ENCODE measurements at regions not wholly inside any gene's neighbourhood (a gene's known extent, or its start where the extent isn't known, plus 50 kb on each side); places are given as distances from the start of the nearest gene placed in this dataset.
"Not testable (repeated sequence)": the region's sequence is repeated elsewhere in the genome, so short reads cannot be mapped to it uniquely, and the experiment has no call there.

DNA sequence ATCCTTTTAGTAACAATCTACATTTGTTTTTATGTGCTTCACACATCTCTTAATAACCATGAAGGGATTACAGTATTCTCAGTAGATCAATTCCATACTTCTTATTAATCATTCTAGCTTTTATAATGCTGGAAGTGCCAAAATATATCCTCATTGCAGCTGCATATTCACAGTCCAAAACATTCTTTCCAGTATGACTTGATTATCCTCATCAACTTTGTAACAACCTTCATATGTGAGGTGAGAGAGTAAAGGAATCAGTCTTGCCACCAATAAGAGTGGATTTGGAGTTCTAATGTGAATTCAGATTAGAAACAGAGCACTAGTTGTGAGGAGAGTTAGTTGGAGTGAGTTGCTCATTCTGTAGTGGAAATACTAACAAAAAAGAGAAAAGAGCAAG, 208.0 kb upstream of the SPRY2 start:
- DNase-seq = no peak

- no peak for DNase-seq
Observed at GRCh38 chr13:80547885-80548825, 207.2 kb upstream of the SPRY2 start.

GRCh38 chr13:80547341-80547740, 206.4 kb upstream of the SPRY2 start:
- DNase-seq = no peak

DNA sequence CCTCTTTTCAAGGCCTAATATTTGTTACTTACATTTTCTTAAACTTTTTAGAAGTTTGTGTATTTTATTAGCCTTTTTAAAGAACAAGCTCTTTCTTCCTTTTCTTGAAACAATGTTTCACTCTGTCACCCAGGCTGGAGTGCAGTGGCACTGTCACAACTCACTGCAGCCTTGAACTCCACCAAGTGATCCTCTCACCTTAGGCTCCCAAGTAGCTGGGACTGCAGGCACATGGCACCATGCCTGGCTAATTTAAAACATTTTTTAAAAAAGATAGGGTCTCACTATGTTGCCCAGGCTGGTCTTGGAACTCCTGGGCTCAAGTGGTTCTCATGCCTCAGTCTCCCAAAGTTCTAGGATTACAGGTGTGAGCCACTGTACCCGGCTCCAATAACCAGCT, 192.2 kb upstream of the SPRY2 start:
- no peak for DNase-seq

GRCh38 chr13:80530902-80531301, 190.0 kb upstream of the SPRY2 start:
- no peak for DNase-seq

- no peak for DNase-seq
Observed at GRCh38 chr13:80530191-80530590, 189.3 kb upstream of the SPRY2 start.

DNA sequence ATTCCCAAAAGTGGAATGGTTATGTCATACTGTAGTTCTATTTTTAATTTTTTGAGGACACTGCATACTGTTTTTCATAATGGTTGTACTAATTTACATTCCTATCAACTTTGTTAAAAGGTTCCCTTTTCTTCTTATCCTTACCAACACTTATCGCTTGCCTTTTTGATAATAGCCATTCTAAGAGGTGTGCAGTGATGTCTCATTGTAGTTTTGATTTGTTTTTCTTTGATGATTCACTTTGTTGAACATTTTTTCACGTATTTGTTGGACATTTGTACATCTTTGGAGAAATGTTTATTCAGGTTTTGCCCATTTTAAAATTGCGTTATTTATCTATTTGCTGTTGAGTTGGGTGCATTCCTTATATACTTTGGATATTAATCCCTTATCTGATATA, 188.8 kb upstream of the SPRY2 start:
- DNase-seq = no peak

GRCh38 chr13:80528733-80529132, 187.8 kb upstream of the SPRY2 start:
- no peak for DNase-seq

DNA sequence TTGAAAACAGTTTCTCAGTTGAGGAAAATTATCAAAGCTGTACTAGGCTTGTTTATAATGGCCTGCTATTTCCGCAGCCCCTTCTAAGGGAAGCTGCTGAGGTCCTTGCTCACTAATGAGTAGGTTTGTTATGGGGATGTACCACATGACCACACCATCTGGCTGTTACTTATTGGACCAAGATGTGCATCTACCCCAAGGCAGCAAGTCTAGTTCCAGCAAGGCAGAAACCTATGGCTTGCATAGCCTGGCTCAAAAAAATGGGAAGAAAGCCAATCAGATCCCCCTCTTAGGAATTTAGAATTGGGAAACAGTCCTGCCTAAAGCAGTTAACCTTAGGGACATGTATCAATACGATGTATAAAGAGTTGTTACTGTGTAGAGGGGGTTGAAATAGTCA, 186.5 kb upstream of the SPRY2 start:
- DNase-seq = no peak

DNA sequence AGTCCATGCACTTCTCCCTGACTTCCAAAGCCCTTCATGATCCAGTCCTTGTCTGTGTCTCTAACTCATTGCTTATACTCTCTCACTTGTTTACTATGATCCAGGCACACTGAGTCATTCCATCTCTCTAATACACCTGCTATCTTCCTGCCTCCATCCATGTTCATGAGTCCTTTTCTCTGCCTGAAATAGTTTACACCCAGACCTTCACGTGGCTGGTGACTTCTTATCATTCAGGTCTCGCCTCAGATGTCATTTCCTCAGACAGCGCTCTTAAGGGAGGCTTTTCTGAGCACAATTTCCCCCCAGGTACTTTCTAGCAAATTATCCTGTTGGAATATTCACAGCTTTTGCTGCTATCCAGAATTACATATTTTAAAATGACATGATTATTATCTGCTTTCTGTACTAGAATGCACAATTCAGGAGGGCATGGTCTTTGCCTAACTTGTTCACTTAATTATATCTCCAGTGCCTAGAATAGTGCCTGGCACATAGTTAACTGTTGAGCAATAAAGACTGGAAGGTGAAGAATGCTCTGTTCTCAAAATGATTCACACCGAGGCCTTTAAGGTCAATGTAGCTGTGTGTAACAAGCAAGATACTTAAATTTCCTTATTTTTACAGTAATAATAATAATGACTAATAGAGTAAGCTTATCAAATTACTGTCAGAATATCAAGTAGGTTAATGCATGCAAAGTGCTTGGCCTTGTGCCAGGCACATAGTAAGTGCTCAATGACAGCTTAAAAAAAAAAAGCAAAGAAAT, 183.7 kb upstream of the SPRY2 start:
- no peak for DNase-seq

GRCh38 chr13:80523134-80523533, 182.2 kb upstream of the SPRY2 start:
- no peak for DNase-seq

- not testable (repeated sequence) for DNase-seq
Observed at GRCh38 chr13:80522463-80522862, 181.5 kb upstream of the SPRY2 start.

GRCh38 chr13:80516818-80517348, 176.0 kb upstream of the SPRY2 start:
- no peak for DNase-seq

DNA sequence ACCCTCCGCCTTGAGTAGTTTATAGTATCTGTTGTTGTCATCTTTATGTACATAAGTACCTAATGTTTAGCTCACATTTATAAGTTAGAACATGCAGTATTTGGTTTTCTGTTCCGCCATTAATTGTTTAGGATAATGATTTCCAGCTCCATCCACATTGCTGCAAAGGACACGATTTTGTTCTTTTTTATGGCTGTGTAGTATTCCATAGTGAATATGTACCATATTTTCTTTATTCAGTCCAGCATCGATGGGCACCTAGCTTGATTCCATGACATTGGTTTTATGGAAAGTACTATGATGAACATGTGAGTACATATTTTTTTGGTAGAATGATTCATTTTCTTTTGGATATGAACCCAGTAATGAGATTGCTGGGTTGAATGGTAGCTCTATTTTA, 174.4 kb upstream of the SPRY2 start:
- no peak for DNase-seq

- no peak for DNase-seq
Observed at GRCh38 chr13:80513196-80513595, 172.3 kb upstream of the SPRY2 start.

- DNase-seq = no peak
Observed at GRCh38 chr13:80510686-80511085, 169.8 kb upstream of the SPRY2 start.

GRCh38 chr13:80509264-80509663, 168.3 kb upstream of the SPRY2 start:
- DNase-seq = no peak

DNA sequence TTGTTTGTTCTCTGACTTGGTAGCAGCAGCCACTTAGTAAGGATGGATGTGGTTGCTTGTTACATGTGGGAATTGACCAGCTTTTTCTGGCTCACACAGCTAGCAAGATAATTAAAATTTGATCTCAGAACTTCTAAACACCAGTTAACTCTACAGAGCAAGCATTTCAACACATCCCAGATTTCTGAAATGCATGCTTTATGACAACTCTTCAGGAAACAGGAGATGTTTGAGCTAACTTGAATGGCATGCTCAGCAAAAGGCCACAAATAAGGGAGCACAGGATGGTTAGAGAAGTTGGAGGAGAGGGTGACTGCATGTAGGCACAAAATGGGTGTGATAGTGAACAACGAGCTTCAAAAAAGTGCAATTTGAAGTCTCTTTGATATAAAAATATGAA, 167.1 kb upstream of the SPRY2 start:
- no peak for DNase-seq

- no peak for DNase-seq
Observed at GRCh38 chr13:80504453-80504852, 163.5 kb upstream of the SPRY2 start.

GRCh38 chr13:80502359-80502758, 161.4 kb upstream of the SPRY2 start:
- DNase-seq = no peak

DNA sequence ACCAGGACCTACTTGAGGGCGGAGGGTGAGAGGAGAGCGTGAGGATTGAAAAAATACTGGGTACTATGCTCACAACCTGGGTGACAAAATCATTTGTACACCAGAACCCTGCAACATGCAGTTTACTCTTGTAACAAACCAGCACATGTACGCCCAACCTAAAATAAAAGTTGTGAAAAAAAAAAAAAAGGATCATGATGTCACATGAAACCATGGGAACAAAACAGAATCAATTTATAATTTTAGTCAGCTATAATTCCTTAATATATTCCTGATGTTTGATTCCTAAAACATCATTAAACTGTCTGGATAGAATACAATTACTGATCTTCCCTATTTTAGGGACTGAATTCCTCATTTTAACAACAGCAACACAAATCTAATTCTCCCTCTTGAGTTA, 160.6 kb upstream of the SPRY2 start:
- DNase-seq = no peak

GRCh38 chr13:80499536-80500290, 158.8 kb upstream of the SPRY2 start:
- DNase-seq = no peak

DNA sequence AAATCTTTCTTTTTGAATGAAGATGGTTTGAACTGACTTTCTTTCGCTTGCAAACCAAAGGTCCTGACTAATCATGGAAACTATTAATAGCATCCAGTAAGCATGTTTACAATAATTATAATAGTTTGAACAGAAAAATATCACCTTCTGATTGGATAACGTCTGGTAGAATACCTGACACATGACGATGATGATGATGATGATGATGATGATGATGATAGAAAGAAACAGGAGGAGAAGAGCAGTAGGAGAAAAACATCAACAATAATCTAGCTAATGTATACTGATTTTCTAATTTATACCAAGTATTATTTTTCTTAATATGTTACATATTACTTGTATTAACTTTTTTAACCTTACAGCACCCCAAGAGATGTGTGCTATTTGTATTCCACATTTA, 157.5 kb upstream of the SPRY2 start:
- DNase-seq = no peak
